ENCODE measurements at regions not wholly inside any gene's neighbourhood (a gene's known extent, or its start where the extent isn't known, plus 50 kb on each side); places are given as distances from the start of the nearest gene placed in this dataset.

DNA sequence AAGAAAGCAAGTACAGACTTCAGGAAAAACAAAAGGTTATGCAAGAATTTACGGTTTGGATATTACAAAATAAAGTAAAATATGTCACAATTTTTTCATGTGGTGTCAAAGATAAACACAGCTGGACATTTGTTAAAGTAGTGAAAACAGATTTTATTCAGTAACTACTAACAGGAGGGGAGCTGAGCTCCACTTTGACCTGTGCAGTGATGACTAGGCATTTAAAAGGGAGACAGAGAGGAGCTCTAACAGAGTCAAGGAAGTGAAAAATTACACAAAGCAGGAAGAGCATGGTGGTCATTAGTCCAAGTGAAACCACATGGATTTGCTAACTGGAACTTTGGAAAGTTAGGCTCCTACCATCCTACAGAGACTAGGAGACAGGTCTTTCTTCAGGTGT lies 263.6 kb upstream of the PCSK5 start:
- Histone ChIP-seq H3K4me2 (ENCODE audit: low read depth, low read length) (no peak overlapping the region), H3K4me3 (replicated peaks in 1 of 3; ENCODE audit: insufficient read depth in 1 of 3, low read depth in 2 of 3, low read length in 3 of 3) (no peak overlapping the region), H3K27ac (ENCODE audit: extremely low read length, insufficient read depth, low read length) (no peak overlapping the region), H3K9me3 (ENCODE audit: low read length) (0 out of 2 replicates have a peak, but pooled peaks cover 7% of the 10 kb centered on the region), H3K79me2 (ENCODE audit: insufficient read depth, low read length) (no peaks in the 10 kb centered on the region), H2AFZ (ENCODE audit: low read length) (no peak overlapping the region), H3K9ac (ENCODE audit: insufficient read depth, low read depth, low read length) (no peak overlapping the region), H4K20me1 (ENCODE audit: insufficient read depth, low read length) (no peaks in the 10 kb centered on the region), H3K27me3 (ENCODE audit: control insufficient read depth in 1 of 2, insufficient read depth in 2 of 2, low read length in 2 of 2) (no peaks in the 10 kb centered on the region), H3K36me3 (replicated peaks in 1 of 2; ENCODE audit: control insufficient read depth in 1 of 2, insufficient read depth in 2 of 2, low read length in 2 of 2) (no peaks in the 10 kb centered on the region), H3K4me1 (ENCODE audit: insufficient read depth, low read length) (no peaks in the 10 kb centered on the region)
- in situ Hi-C loops (cut with HindIII; ENCODE audit: extremely low pct_ligation_motif_present, low pct_unique_long_range_greater_than_20kb) (no loop called here), intact Hi-C loops (cut with micrococcal nuclease; ENCODE audit: unreplicated experiment) (no loop called here)
- TF ChIP-seq SAFB2 (CRISPR knock-in tag; IDR thresholded peaks at IDR 0.05; ENCODE audit: borderline replicate concordance, low read depth) (no peak), KDM1A (CRISPR knock-in tag; IDR thresholded peaks at IDR 0.05) (no peak), NKX3-1 (CRISPR knock-in tag; IDR thresholded peaks at IDR 0.05) (no peak), ZNF354B (CRISPR knock-in tag; IDR thresholded peaks at IDR 0.05) (no peak), MXD4 (CRISPR knock-in tag; IDR thresholded peaks at IDR 0.05) (no peak), PCBP2 (optimal IDR thresholded peaks at IDR 0.05; ENCODE audit: low read depth, low read length, poor library complexity, severe bottlenecking) (no peak), PRPF4 (IDR thresholded peaks at IDR 0.05; ENCODE audit: low read depth, low read length, poor library complexity, severe bottlenecking) (no peak), PRMT3 (CRISPR knock-in tag; IDR thresholded peaks at IDR 0.05; ENCODE audit: borderline replicate concordance, low read depth) (no peak), ZNF556 (CRISPR knock-in tag; IDR thresholded peaks at IDR 0.05; ENCODE audit: borderline replicate concordance) (no peak), HHEX (CRISPR knock-in tag; IDR thresholded peaks at IDR 0.05) (no peak)
- TF ChIP-seq, protein P1, sequence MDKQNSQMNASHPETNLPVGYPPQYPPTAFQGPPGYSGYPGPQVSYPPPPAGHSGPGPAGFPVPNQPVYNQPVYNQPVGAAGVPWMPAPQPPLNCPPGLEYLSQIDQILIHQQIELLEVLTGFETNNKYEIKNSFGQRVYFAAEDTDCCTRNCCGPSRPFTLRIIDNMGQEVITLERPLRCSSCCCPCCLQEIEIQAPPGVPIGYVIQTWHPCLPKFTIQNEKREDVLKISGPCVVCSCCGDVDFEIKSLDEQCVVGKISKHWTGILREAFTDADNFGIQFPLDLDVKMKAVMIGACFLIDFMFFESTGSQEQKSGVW (CRISPR knock-in tag; IDR thresholded peaks at IDR 0.05; ENCODE audit: borderline replicate concordance), result no peak
- no peak for DNase-seq (ENCODE audit: low spot score)
- CTCF ChIA-PET (ENCODE audit: low intra/inter-chr PET ratio, low total read pairs), result no interaction called here
- POLR2A ChIA-PET, result no interaction called here
- 3% methylated on average over 1 of the region's 1 CpG for WGBS (ENCODE audit: low lambda C conversion rate)
- no peak for ATAC-seq
- BruUV-seq (replicated peaks), result no TSS peak
- no peak for FAIRE-seq
